NCI-H748 treated with DMSO at 0.1 percent for 48 hours (cell line): ENCODE measurements at regions not wholly inside any gene's neighbourhood (a gene's known extent, or its start where the extent isn't known, plus 50 kb on each side); places are given as distances from the start of the nearest gene placed in this dataset.

Experiments
- DNase-seq: peaks from one replicate; lab custom pipeline; 2025; lab: John Stamatoyannopoulos, UW

DNA sequence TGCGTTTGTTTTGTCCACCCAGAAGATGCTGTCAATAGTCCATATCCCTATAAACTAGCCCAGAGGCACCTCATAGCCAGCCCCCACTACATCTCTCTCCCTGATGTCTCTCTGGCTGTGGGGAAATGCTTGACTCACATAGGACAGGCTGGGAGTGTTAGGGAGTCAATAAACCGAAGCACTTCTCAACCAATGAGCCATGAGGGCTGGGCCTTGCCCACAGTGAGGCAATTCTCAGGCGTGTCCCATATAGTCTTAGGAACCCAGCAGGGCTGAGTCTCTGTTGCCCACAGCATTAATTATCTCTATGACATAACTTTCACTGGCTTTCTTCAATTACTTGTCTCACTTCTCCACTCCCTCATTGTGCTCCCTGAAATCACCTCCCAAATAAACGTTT lies 387.3 kb upstream of the CDH11 start:
- DNase-seq = no peak

DNA sequence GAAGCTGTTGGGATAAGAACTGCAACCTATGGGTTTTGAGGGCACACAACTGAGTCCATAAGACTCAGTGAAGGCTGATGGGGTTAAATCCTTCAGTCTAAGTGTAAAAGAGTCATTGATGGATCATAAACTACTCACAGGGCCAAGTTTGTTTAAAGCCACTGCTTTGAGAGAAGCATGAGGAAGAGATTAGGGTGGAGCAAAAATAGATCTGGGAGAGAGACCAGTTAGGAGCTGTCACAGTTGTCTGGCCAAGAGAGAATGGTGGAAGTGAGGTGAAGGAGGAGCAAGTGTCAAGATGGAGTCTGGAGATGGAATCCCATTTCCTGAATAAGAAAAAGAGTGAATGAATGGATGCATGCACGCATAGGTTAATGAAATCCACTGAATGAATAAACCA lies 379.1 kb upstream of the CDH11 start:
- DNase-seq = no peak

DNA sequence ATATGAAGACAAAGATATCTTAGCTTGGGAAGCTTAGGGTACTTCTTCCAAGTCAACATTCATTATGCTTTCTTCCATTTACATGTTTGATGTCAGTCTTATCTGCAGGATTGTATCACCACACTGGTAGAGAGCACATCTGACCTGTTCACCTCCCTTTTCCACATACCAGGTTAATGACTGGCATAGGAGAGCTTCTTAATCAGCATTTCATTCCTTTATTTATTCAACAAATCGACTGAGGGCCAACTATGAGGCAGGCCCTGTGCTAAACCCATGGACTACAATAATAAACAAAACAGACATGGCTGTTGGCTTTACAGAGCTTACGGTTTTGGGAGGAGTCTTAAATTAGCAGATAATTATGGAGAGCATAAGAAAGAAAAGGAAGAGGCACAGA lies 378.1 kb upstream of the CDH11 start:
- no peak for DNase-seq

DNA sequence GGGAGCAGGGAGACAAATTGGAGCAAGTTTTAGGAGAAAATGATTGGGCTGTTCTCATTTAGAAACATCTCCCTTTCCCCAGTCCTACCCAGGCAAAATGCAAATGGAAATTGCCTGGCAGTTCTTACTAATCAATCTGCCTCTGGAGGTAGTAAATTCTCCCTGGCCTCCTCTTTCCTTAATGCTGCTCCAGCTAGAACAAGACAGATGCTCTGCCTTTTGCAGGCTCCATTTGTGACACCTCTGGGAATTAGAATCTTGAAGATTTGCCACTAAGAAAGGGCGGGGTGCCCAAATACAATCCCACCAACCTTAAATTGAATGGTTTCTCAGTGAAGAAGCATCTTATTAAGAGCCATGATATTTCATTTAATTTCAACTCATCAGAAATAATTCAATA lies 377.7 kb upstream of the CDH11 start:
- DNase-seq = no peak

DNA sequence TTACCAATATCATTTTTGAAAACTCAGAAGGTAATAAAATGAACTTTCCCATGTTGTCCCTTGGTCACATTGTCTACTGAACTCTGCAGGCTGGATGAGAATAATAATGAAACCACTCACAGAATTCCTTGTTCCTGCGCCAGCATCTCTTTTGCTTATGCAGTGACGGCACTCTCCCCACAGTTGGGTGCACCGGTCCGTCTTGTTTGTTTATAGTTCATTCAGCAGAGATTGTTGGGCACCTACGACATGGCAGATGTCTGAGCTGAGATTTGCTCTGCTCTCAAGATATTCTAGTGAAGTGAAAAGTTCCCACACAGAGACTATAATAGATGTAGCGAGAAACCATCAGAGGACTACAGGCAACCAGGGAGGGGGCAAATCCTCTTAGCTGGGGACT lies 375.7 kb upstream of the CDH11 start:
- no peak for DNase-seq

DNA sequence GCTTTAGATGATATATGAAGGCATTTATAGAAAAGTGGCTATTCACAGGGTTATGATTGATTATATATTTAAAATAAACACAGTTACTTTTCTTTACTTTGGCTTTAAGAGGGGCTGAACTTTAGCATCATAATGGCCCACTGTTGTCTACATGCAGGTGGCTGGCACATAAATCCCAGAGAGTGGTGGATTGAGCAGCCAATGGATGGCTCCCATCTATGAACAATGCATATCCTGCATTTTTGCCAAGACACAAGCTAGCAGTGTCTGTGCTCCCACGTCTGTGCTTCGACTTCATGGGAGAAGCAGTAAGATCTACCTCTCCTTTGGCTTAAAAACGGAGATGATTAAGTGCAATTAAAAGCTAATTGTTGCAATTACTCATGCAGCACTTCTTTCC lies 373.2 kb upstream of the CDH11 start:
- no peak for DNase-seq

DNA sequence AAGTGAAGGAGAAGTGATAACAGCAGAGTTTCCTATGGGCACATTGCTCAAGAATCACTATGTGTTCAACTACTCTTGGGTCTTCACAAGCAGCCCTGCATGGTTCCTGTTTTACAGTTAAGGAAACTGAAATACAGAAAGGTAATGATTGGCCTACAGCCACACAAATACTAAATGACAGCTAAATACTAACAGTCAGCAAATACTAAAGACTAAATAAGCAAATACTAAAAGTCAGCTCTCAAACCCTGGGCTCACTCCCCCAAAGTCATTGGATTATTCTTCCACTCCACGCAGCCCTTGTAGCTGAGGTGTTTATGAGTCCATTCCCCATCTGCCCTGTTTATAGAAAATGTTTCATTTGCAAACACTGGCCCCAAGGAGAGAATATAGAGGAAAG lies 372.7 kb upstream of the CDH11 start:
- DNase-seq = no peak

DNA sequence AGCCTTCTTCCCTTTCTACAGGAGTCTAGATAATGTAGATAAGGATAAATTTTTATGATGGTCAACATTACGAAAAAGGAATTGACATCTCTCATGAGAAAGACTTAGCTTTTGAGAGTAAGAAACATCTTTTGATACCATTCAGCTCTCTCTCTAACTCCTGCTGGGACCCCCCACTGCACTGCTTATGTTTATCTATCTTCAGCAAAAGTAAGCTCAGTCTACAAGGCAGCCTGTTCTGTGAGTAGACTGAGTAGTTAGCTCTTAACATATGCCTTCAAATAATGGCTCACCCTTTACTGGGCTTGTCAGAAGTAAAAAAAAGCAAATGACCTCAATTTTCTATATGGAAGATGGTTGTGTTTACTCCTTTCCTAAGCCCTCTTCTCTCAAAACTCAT lies 372.2 kb upstream of the CDH11 start:
- DNase-seq = no peak

DNA sequence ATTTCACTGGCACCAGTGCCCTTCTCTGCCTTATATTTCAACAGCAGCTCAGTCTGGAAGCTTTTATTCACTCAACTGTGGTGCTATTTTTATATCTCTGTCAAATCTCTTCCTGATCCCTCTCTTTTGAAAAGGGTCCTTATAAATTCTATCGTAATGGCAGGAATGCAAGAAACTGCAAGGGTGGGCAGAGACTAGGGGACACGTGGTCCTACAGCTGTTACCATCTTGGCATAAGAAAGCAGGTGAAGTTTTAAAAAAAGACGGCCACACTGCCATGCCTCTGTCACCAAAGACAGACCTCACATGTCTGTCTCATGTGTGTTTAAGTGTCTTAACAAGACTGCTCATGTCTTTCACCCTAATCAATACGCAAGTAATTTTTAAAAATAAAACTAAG lies 368.4 kb upstream of the CDH11 start:
- no peak for DNase-seq

DNA sequence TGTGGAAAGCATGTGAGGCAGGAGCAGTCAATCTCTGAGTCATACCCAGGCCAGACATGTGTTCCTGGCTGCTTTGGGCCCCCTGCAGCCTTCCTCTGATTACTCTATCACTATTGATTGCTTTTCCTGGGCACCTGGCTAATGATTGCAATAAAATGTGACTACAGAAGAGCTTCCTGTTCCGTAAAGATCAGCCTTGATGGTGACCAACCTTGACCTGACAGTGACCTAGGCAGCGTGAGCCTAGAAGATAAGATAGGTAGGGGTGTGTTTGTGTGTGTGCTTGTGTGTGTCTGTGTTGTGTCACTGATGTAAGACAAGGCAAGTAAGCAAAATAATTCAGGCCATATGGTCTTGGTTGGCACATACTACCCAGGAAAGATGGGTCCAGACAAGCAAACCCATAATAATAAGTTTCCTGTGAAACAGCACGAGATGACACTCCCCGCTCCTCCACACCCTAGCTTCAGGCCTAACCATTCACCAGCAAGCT lies 367.7 kb upstream of the CDH11 start:
- no peak for DNase-seq

DNA sequence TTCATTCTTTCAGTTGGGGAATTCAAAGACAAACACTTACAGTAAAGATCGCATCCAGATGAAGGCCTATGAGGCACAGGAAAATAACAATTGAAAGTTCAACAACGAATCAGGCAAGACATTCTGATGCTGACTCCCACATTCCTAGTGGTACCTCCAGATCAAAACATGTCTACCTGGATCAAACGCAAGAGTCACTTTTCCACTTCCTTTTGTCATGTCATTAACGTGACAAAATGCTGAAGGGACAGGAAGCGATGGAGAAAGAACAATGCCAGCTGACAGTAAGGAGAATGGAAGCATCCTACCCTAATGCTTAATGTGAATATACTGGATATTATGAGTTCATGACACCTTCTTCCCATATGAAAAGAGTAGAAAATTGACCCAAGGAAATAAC lies 365.4 kb upstream of the CDH11 start:
- DNase-seq = no peak

DNA sequence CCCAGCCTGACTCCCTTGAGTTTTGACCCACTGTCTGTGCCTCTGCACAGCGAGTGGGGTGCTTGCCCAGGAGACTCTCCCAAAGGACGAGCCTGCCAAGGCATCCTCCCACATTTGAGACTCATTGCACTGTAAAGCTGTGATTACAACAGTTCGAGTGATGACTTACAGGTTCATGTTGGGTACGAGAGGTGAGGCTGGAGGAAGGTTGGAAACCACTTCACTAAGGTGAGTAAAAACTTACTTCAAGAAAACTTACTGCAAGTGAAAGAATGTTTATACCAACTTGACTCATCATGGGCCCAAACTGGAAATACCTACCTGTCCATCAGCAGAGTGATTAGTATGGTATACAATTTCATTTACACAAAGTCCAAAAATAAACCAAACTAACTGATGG lies 360.1 kb upstream of the CDH11 start:
- DNase-seq = no peak

DNA sequence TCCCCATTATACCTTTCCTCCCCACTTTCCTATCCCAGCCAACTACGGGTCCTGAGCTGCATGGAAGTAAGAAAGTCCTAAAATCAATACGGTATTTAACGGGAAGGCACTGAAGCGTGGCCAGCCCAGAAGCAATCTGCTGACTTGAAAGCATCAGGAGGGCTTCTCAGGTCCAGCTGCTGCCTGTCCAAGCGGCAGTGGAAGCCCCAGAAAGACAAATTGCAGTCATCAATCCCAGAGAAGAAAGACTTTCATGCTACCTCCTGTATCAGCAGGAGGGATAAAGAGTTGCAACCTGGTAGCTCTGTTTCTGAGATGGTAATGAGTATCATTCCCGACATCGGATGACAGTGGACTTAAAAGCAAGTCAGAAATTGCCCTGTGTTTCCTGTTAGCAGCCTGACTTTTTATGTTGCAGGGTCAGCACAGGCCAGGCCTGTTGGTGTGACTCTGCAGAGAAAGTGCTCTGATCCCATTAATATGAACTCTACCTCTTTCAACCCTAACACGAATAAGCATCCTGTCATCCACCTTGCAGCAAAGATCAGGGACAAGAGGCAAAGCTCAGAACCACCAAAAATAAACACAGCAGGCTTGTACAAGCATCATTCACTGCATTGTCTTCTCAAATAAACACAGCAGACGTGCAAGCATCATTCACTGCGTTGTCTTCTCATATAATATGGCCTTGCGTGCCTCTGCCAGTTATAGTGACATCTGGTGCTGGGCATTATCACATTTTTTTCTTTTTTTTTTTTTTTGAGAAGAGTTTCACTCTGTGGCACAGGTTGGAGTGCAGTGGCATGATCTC lies 358.6 kb upstream of the CDH11 start:
- DNase-seq = peak; percentile 41

DNA sequence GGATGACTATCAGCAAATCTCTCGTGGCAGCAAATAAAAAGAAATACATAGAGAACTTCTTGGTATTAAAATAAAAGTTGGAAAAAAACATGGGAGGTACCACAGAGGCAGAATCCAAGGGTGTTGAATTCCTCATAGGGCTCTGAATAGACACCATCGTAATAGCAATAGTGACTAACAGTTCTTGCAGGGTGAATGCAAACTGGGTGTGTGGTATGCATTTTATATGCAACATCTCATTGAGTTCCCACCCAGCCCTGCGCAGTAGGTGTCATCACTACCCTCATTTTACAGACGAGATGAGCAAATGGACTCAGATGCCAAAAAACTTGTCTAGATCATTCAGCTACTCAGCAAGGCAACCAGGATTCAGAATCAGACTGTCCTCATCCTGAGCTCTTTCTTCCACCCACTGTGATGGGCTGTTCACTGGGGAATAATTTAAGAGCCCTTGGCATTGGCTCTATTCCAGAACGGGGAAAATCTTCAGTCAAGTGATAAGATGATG lies 354.6 kb upstream of the CDH11 start:
- no peak for DNase-seq

DNA sequence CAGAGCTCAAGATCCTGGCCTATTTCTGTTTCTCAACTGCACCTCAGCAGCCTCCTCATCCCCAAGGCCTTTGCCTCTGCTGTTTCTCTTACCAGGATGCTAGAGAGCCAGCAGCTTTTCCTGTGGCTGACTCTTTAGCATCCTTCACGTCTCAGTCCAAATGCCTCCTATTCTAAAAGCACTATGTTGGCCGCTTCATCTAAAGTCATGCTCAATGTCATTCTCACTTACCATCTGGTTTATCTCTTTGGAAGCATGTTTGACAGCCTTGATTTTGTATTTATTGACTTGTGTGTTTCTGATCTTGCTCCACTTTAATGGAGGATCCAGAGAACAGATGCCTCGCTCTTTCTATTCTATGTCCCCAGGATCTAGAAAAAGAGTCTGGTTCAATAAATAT lies 351.8 kb upstream of the CDH11 start:
- DNase-seq = no peak

DNA sequence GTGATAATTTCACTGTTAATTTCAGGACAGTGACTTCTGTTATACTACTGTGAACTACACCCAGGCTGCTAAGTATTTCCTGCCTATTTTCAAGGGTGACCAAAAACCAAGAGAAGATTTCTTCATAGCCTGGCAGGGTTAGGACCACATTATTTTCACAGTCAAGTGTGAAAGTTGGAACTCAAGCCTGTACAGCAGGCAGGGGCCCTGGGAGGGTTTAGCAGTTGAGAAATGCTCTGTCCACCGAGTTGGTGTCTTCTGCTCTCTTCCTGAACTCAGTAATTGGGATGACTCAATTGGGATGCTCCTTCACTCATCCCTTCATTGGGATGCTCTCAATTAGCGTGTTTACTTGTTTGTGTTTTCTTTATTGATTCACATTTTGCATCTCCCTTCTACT lies 347.3 kb upstream of the CDH11 start:
- no peak for DNase-seq

DNA sequence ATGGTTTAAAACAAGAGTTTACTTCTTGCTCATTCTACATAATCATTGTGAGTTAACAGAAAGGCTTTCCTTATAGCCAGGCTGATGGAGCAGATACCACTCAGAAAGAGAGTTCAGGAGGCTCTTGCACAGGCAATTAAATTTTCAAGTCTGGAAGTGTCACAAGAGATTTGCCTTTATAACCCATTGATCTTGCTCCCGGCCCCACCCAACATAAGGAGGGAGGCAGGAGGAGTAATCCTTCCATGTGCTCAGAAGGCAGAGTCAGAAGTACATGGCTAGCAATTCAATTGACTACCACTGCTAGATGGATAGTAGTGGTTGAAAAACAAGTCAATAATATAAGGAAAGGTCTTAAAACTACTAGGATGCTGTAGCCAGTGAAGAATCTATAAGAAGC lies 346.3 kb upstream of the CDH11 start:
- DNase-seq = no peak

DNA sequence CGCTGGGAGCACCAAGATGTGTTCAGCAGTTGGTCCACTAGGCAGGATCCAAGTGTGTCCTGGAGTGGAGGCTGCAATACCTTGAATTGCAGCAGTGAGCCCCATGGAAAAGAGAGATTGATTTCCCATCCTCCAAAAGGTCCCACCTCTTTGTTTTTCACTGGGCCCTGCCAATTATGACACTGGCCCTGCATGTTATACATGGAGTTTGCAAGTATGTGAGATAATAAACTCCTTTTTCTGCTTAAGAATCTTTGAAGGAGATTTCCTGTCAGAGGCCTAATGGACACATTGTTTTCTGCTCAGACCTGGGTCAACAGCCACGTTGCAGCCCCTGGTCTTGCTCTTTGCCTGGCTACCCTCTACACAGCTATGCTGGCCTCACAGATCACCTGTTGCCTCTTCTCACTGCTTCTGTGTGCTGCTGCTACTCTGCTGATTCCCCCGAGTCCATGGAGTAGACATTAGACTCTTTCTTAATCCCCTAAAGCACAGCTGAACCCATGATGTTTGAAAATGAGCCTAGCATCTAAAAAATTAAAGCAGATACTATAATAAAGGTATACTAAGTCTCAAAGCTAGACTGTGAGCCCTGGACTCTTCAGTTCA lies 341.9 kb upstream of the CDH11 start:
- DNase-seq = no peak

DNA sequence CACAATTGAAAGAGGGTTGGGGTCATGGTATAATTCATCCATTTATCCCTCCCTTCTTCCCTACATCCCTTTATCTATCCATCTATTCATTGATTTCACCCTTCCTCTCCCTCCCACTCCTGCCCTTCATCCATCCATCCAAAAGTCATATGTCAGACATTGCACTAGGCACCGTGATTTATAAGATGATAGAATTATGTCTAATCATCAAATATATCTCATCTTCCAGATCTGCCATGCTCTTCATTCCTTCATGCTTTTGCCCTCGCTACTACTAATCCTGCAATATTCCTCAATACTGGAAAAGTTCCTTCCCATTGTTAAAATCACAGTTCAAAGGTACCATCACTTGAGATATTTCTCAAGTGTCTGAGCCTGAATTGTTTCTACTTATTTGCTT lies 335.2 kb upstream of the CDH11 start:
- DNase-seq = no peak

DNA sequence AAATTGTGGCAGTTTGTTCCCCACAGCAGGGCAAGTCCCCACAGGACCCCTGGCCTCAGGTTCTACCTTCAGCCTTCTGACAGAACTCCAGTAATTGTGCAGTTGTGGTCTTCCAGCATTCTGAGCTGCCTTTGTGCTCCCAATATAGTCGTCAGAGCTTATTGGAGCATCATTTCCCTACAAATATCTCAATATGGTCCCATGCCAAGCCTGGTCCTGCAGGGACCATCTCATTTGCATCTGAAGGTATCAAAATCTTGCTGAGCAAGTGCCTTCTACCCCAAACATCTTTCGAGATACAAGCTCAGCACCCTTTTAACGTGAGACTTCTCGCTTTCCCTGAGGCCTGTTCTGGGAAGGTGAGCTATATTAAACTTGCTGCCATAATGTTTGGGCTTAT lies 333.9 kb upstream of the CDH11 start:
- DNase-seq = no peak

DNA sequence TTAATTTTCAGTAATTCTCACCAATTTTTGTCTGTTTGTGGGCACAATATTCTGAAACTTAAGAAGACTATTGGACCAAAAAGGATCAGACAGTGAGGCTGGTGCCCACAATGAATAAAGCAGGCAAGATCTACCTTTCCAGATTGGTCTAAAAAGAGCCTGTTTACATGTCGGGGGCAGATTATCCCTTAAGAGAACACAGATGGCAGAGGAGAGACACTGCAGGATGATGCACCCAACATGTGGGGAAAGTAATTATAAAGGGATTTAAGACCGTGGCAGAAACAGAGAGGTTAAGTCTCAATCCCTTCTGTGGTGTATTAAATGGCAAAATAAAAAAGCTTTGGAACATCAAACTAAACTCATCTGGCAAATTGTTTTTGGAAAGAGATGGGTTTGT lies 331.8 kb upstream of the CDH11 start:
- DNase-seq = peak; percentile 25

DNA sequence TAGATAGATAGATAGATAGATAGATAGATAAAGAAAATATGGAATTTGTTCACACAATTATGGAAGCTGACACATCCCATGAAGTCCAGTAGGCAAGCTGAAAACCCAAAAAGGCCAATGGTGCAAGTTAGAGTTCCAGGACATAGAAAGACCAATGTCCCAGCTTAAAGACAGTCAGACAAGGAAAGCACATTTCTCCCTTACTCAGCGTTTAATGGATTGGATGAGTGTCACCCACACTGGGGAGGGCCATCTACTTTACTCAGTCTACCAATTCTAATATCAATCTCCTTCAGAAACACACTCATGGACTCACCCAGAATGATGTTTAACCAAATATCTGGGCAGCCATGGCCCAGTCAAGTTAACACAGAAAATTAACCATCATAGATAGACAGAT lies 327.7 kb upstream of the CDH11 start:
- no peak for DNase-seq

DNA sequence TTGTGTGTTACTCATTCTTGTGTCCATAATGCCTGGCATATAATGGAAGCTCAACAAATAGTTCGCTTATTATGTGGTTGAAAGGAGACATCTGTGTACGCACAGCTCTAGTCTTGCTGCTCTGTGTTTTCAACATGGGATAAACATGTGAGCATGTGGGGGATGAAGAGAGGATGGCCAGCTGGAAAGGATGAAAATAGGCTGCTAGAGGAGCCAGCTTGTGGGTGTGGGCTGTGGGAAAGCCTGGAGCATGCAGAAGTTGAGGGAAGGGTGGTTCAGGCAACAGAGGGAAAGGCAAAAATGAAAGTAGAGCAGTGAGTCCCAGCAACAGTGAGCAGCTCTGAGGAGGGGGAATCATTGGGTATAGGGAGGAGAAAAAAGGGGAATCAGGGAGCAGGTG lies 324.6 kb upstream of the CDH11 start:
- DNase-seq = no peak
